HEK293 (cell line): ENCODE measurements at regions not wholly inside any gene's neighbourhood (a gene's known extent, or its start where the extent isn't known, plus 50 kb on each side); places are given as distances from the start of the nearest gene placed in this dataset.

ENCODE experiments used
- CTCF ChIA-PET: fragments of 350-600 bp; formaldehyde crosslinking; extraction: SDS; loops from one replicate; lab custom pipeline; 2021; ENCODE audit warnings: antibody characterized with exemption; lab: Yijun Ruan, JAX
- POLR2A ChIA-PET: fragments of 300-600 bp; formaldehyde crosslinking; extraction: SDS; loops from one replicate; lab custom pipeline; 2020; ENCODE audit warnings: antibody characterized with exemption, inconsistent platforms; lab: Yijun Ruan, JAX
- H3K27ac ChIP-seq: fragments of 200-500 bp; sonication (Bioruptor generic); 2 replicates; pipeline ENCODE4 v1.5.1; 2014; ENCODE audit warnings: low read depth, low read length, control low read depth, inconsistent platforms; ENCODE audit errors: extremely low read depth
- H3K36me3 ChIP-seq, 2 experiments: fragments of 200-500 bp in 1 of 2; sonication (Bioruptor generic) in 1 of 2; 1 replicate in 1 of 2; 2 replicates in 1 of 2; pipeline ENCODE4 v1.5.1; 2014 to 2017; ENCODE audit warnings: inconsistent platforms in 2 of 2, low read length in 2 of 2; ENCODE audit not compliant: control insufficient read depth in 2 of 2, insufficient read depth in 1 of 2
- H3K4me1 ChIP-seq: fragments of 200-500 bp; sonication (Bioruptor generic); 2 replicates; pipeline ENCODE4 v1.5.1; 2014; ENCODE audit warnings: mild to moderate bottlenecking, low read length, inconsistent platforms; ENCODE audit not compliant: control insufficient read depth, insufficient read depth
- H3K4me3 ChIP-seq: 2 replicates; pipeline ENCODE4 v1.5.1; 2011; ENCODE audit warnings: low read depth, mild to moderate bottlenecking, control low read depth, low read length, moderate library complexity
- H3K9me3 ChIP-seq: fragments of 200-500 bp; sonication (Bioruptor generic); 2 replicates; pipeline ENCODE4 v1.5.1; 2014; ENCODE audit warnings: low read depth, low read length, inconsistent platforms; ENCODE audit not compliant: control insufficient read depth, insufficient read depth
- ZBTB21 ChIP-seq: fragments of 450-650 bp; formaldehyde crosslinking; IDR thresholded peaks from 2 replicates; pipeline ENCODE4 v1.5.1; 2017; ENCODE audit warnings: missing biosample characterization, missing genetic modification characterization
- ZNF133 ChIP-seq: fragments of 450-650 bp; formaldehyde crosslinking; IDR thresholded peaks from 2 replicates; pipeline ENCODE4 v1.5.1; 2016; ENCODE audit warnings: missing biosample characterization, missing genetic modification characterization
- ZNF175 ChIP-seq: fragments of 450-650 bp; formaldehyde crosslinking; IDR thresholded peaks from 2 replicates; pipeline ENCODE4 v1.5.1; 2016; ENCODE audit warnings: missing biosample characterization, missing genetic modification characterization
- ZNF394 ChIP-seq: fragments of 450-650 bp; formaldehyde crosslinking; IDR thresholded peaks from 2 replicates; pipeline ENCODE4 v1.5.1; 2016; ENCODE audit warnings: missing biosample characterization, missing genetic modification characterization, mild to moderate bottlenecking, moderate library complexity, borderline replicate concordance
- ZNF513 ChIP-seq: fragments of 450-650 bp; IDR thresholded peaks from 2 replicates; pipeline ENCODE4 v1.5.1; 2018; ENCODE audit warnings: missing biosample characterization, missing genetic modification characterization
- ZNF560 ChIP-seq: fragments of 450-650 bp; formaldehyde crosslinking; IDR thresholded peaks from 2 replicates; pipeline ENCODE4 v1.5.1; 2017; ENCODE audit warnings: missing biosample characterization, missing genetic modification characterization, borderline replicate concordance
- ZNF623 ChIP-seq: fragments of 450-650 bp; formaldehyde crosslinking; IDR thresholded peaks from 2 replicates; pipeline ENCODE4 v1.5.1; 2016; ENCODE audit warnings: missing biosample characterization, missing genetic modification characterization
- ZNF677 ChIP-seq: fragments of 450-650 bp; IDR thresholded peaks from 2 replicates; pipeline ENCODE4 v1.5.0; 2018; ENCODE audit warnings: missing biosample characterization, mild to moderate bottlenecking, missing genetic modification characterization, moderate library complexity
- ZNF777 ChIP-seq: fragments of 450-650 bp; formaldehyde crosslinking; IDR thresholded peaks from 2 replicates; pipeline ENCODE4 v1.5.1; 2017; ENCODE audit warnings: missing biosample characterization, missing genetic modification characterization, borderline replicate concordance

GRCh38 chr11:70025308-70025707, 52.8 kb upstream of the ANO1 start:
- H3K9me3 ChIP-seq, result no peaks in the 10 kb centered on the region
- H3K4me1 ChIP-seq, result no peaks in the 10 kb centered on the region
- ChIA-PET CTCF (no interaction called here), POLR2A (no interaction called here)
- H3K36me3 ChIP-seq, result no peaks in the 10 kb centered on the region
- H3K4me3 ChIP-seq, result no peak overlapping the region
- TF ChIP-seq ZNF513 (tag by site-specific recombination) (peak; percentile 87), ZNF777 (tag by site-specific recombination) (no peak), ZNF133 (tag by site-specific recombination) (no peak)
- no peak overlapping the region for H3K27ac ChIP-seq

GRCh38 chr11:70026012-70026411, 52.1 kb upstream of the ANO1 start:
- no peaks in the 10 kb centered on the region for H3K36me3 ChIP-seq
- TF ChIP-seq ZNF394 (tag by site-specific recombination) (no peak), ZNF513 (tag by site-specific recombination) (peak; percentile 66)
- TF ChIP-seq, all 188 proteins: peak for 1
- ChIA-PET CTCF (no interaction called here), POLR2A (no interaction called here)
- H3K9me3 ChIP-seq, result no peaks in the 10 kb centered on the region
- no peak overlapping the region for H3K4me3 ChIP-seq
- H3K4me1 ChIP-seq, result no peaks in the 10 kb centered on the region
- no peak overlapping the region for H3K27ac ChIP-seq

- peak; percentile 87 for TF ChIP-seq ZNF623 (tag by site-specific recombination)
- no peak for TF ChIP-seq ZNF560
- TF ChIP-seq ZBTB21 (tag by site-specific recombination), result no peak
- no peak overlapping the region for H3K4me3 ChIP-seq
- H3K9me3 ChIP-seq, result no peaks in the 10 kb centered on the region
- no peak overlapping the region for H3K27ac ChIP-seq
- ChIA-PET CTCF (no interaction called here), POLR2A (no interaction called here)
- no peaks in the 10 kb centered on the region for H3K4me1 ChIP-seq
- H3K36me3 ChIP-seq, result no peaks in the 10 kb centered on the region
Observed at GRCh38 chr11:70026726-70027125, 51.4 kb upstream of the ANO1 start.

GRCh38 chr11:70027451-70027850, 50.7 kb upstream of the ANO1 start:
- no peaks in the 10 kb centered on the region for H3K4me1 ChIP-seq
- TF ChIP-seq ZNF560, result no peak
- TF ChIP-seq ZNF677 (tag by site-specific recombination), result no peak
- no peak overlapping the region for H3K27ac ChIP-seq
- CTCF ChIA-PET, result no interaction called here
- no peaks in the 10 kb centered on the region for H3K9me3 ChIP-seq
- no peaks in the 10 kb centered on the region for H3K36me3 ChIP-seq
- H3K4me3 ChIP-seq, result no peak overlapping the region
- POLR2A ChIA-PET, result no interaction called here

- TF ChIP-seq ZNF175 (tag by site-specific recombination), result no peak
- H3K4me3 ChIP-seq, result no peak overlapping the region
- ChIA-PET CTCF (no interaction called here), POLR2A (no interaction called here)
- no peaks in the 10 kb centered on the region for H3K4me1 ChIP-seq
- H3K27ac ChIP-seq, result no peak overlapping the region
- H3K36me3 ChIP-seq, result no peaks in the 10 kb centered on the region
- no peaks in the 10 kb centered on the region for H3K9me3 ChIP-seq
Observed at GRCh38 chr11:70028147-70028855, 49.8 kb upstream of the ANO1 start.
